ENCODE measurements at regions not wholly inside any gene's neighbourhood (a gene's known extent, or its start where the extent isn't known, plus 50 kb on each side); places are given as distances from the start of the nearest gene placed in this dataset.

GRCh38 chr2:234643407-234643806 is 146.5 kb upstream of the ARL4C start:
- no peak for TF ChIP-seq POLR2A (IDR thresholded peaks at IDR 0.05)
- TF ChIP-seq CTCF (IDR thresholded peaks at IDR 0.05) = no peak

All from heart left ventricle (tissue), 13 donors.